ENCODE measurements at regions not wholly inside any gene's neighbourhood (a gene's known extent, or its start where the extent isn't known, plus 50 kb on each side); places are given as distances from the start of the nearest gene placed in this dataset.
A peak's percentile ranks its signal among the peaks of the same experiment; 100 is the strongest.

GRCh38 chr17:6334386-6334785, 100.5 kb downstream of the AIPL1 start:
- Mint-ChIP-seq H3K4me3 (no peak overlapping the region), H3K36me3 (no peaks in the 10 kb centered on the region)

GRCh38 chr17:6330936-6331335, 104.0 kb downstream of the AIPL1 start:
- CTCF ChIA-PET, result no interaction called here
- no peak for DNase-seq

More at GRCh38 chr17:6334386-6334785, 100.5 kb downstream of the AIPL1 start:
- Mint-ChIP-seq H3K27me3 (peaks cover 5 to 31% of the 10 kb centered on the region in 2 donors), H3K4me1 (no peaks in the 10 kb centered on the region), H3K27ac (no peak overlapping the region), H3K9me3 (no peaks in the 10 kb centered on the region)
- Histone ChIP-seq H3K36me3 (ENCODE audit: insufficient read depth, low read length) (no peaks in the 10 kb centered on the region), H3K27ac (ENCODE audit: low read depth, low read length) (no peak overlapping the region), H3K27me3 (ENCODE audit: insufficient read depth, low read length, poor library complexity, severe bottlenecking) (no peaks in the 10 kb centered on the region), H3K4me3 (ENCODE audit: low read length) (no peak overlapping the region), H3K9me3 (ENCODE audit: low read length) (no peaks in the 10 kb centered on the region), H3K4me1 (ENCODE audit: insufficient read depth, low read length) (no peaks in the 10 kb centered on the region)
- ChIA-PET POLR2A (no interaction called here), CTCF (no interaction called here)
- no peak for DNase-seq

GRCh38 chr17:6328279-6328678, 106.6 kb downstream of the AIPL1 start:
- DNase-seq, result no peak
- Mint-ChIP-seq H3K27ac (no peak overlapping the region), H3K9me3 (no peaks in the 10 kb centered on the region), H3K27me3 (peaks cover 13 to 58% of the 10 kb centered on the region in 2 donors), H3K4me1 (no peaks in the 10 kb centered on the region), H3K4me3 (no peak overlapping the region), H3K36me3 (no peaks in the 10 kb centered on the region)
- H3K27me3 ChIP-seq (ENCODE audit: insufficient read depth, low read length, poor library complexity, severe bottlenecking), result no peaks in the 10 kb centered on the region
- no peaks in the 10 kb centered on the region for H3K4me1 ChIP-seq (ENCODE audit: insufficient read depth, low read length)
- no peaks in the 10 kb centered on the region for H3K36me3 ChIP-seq (ENCODE audit: insufficient read depth, low read length)
- no peak overlapping the region for H3K4me3 ChIP-seq (ENCODE audit: low read length)
- no peak overlapping the region for H3K27ac ChIP-seq (ENCODE audit: low read depth, low read length)
- POLR2A ChIA-PET, result no interaction called here
- CTCF ChIA-PET, result no interaction called here
- H3K9me3 ChIP-seq (ENCODE audit: low read length), result no peaks in the 10 kb centered on the region

More at GRCh38 chr17:6330936-6331335, 104.0 kb downstream of the AIPL1 start:
- peak overlapping the region in 1 of 7 donors; percentile 48 for H3K4me3 Mint-ChIP-seq
- no peaks in the 10 kb centered on the region for H3K4me1 Mint-ChIP-seq
- H3K4me1 ChIP-seq (ENCODE audit: insufficient read depth, low read length), result no peaks in the 10 kb centered on the region
- H3K27ac ChIP-seq (ENCODE audit: low read depth, low read length), result no peak overlapping the region
- POLR2A ChIA-PET, result no interaction called here
- no peaks in the 10 kb centered on the region for H3K36me3 Mint-ChIP-seq
- H3K27ac Mint-ChIP-seq, result no peak overlapping the region
- H3K4me3 ChIP-seq (ENCODE audit: low read length), result no peak overlapping the region
- H3K27me3 Mint-ChIP-seq, result peaks cover 10 to 47% of the 10 kb centered on the region in 2 donors
- no peaks in the 10 kb centered on the region for H3K9me3 Mint-ChIP-seq
- H3K36me3 ChIP-seq (ENCODE audit: insufficient read depth, low read length), result no peaks in the 10 kb centered on the region
- no peaks in the 10 kb centered on the region for H3K27me3 ChIP-seq (ENCODE audit: insufficient read depth, low read length, poor library complexity, severe bottlenecking)
- no peaks in the 10 kb centered on the region for H3K9me3 ChIP-seq (ENCODE audit: low read length)

GRCh38 chr17:6327007-6327406, 107.9 kb downstream of the AIPL1 start:
- CTCF ChIA-PET, result no interaction called here
- H3K9me3 ChIP-seq (ENCODE audit: low read length), result no peaks in the 10 kb centered on the region
- Mint-ChIP-seq H3K4me3 (peak overlapping the region in 1 of 7 donors; percentile 44), H3K4me1 (no peaks in the 10 kb centered on the region), H3K9me3 (no peaks in the 10 kb centered on the region), H3K36me3 (no peaks in the 10 kb centered on the region), H3K27me3 (peaks cover 13 to 62% of the 10 kb centered on the region in 2 donors), H3K27ac (no peak overlapping the region)
- DNase-seq, result no peak
- no peak overlapping the region for H3K4me3 ChIP-seq (ENCODE audit: low read length)
- H3K27me3 ChIP-seq (ENCODE audit: insufficient read depth, low read length, poor library complexity, severe bottlenecking), result no peaks in the 10 kb centered on the region
- H3K36me3 ChIP-seq (ENCODE audit: insufficient read depth, low read length), result no peaks in the 10 kb centered on the region
- H3K27ac ChIP-seq (ENCODE audit: low read depth, low read length), result no peak overlapping the region
- POLR2A ChIA-PET, result no interaction called here
- H3K4me1 ChIP-seq (ENCODE audit: insufficient read depth, low read length), result no peaks in the 10 kb centered on the region

GRCh38 chr17:6326483-6326882, 108.4 kb downstream of the AIPL1 start:
- peaks cover 13 to 58% of the 10 kb centered on the region in 2 donors for H3K27me3 Mint-ChIP-seq

GRCh38 chr17:6325741-6326140, 109.2 kb downstream of the AIPL1 start:
- H3K27me3 Mint-ChIP-seq, result peaks cover 13 to 60% of the 10 kb centered on the region in 2 donors
- H3K4me1 Mint-ChIP-seq, result no peaks in the 10 kb centered on the region
- DNase-seq, result no peak
- no peak overlapping the region for H3K27ac Mint-ChIP-seq
- CTCF ChIA-PET, result no interaction called here
- Histone ChIP-seq H3K27me3 (ENCODE audit: insufficient read depth, low read length, poor library complexity, severe bottlenecking) (no peaks in the 10 kb centered on the region), H3K4me1 (ENCODE audit: insufficient read depth, low read length) (no peaks in the 10 kb centered on the region), H3K4me3 (ENCODE audit: low read length) (no peak overlapping the region), H3K36me3 (ENCODE audit: insufficient read depth, low read length) (no peaks in the 10 kb centered on the region), H3K9me3 (ENCODE audit: low read length) (no peaks in the 10 kb centered on the region), H3K27ac (ENCODE audit: low read depth, low read length) (no peak overlapping the region)
- no peak overlapping the region for H3K4me3 Mint-ChIP-seq
- H3K9me3 Mint-ChIP-seq, result no peaks in the 10 kb centered on the region
- no peaks in the 10 kb centered on the region for H3K36me3 Mint-ChIP-seq
- POLR2A ChIA-PET, result no interaction called here

More at GRCh38 chr17:6326483-6326882, 108.4 kb downstream of the AIPL1 start:
- no peaks in the 10 kb centered on the region for H3K36me3 ChIP-seq (ENCODE audit: insufficient read depth, low read length)
- H3K27me3 ChIP-seq (ENCODE audit: insufficient read depth, low read length, poor library complexity, severe bottlenecking), result no peaks in the 10 kb centered on the region
- H3K4me1 Mint-ChIP-seq, result no peaks in the 10 kb centered on the region
- ChIA-PET CTCF (no interaction called here), POLR2A (no interaction called here)
- no peaks in the 10 kb centered on the region for H3K4me1 ChIP-seq (ENCODE audit: insufficient read depth, low read length)
- DNase-seq, result no peak
- no peak overlapping the region for H3K27ac ChIP-seq (ENCODE audit: low read depth, low read length)
- no peak overlapping the region for H3K27ac Mint-ChIP-seq
- H3K36me3 Mint-ChIP-seq, result no peaks in the 10 kb centered on the region
- no peaks in the 10 kb centered on the region for H3K9me3 Mint-ChIP-seq
- no peak overlapping the region for H3K4me3 ChIP-seq (ENCODE audit: low read length)
- H3K4me3 Mint-ChIP-seq, result no peak overlapping the region
- no peaks in the 10 kb centered on the region for H3K9me3 ChIP-seq (ENCODE audit: low read length)

- no peaks in the 10 kb centered on the region for H3K4me1 ChIP-seq (ENCODE audit: insufficient read depth, low read length)
- H3K9me3 Mint-ChIP-seq, result no peaks in the 10 kb centered on the region
- no peak overlapping the region for H3K27ac ChIP-seq (ENCODE audit: low read depth, low read length)
- ChIA-PET CTCF (no interaction called here), POLR2A (no interaction called here)
- peaks cover 11 to 55% of the 10 kb centered on the region in 2 donors for H3K27me3 Mint-ChIP-seq
- no peaks in the 10 kb centered on the region for H3K36me3 ChIP-seq (ENCODE audit: insufficient read depth, low read length)
- no peak overlapping the region for H3K4me3 ChIP-seq (ENCODE audit: low read length)
- H3K36me3 Mint-ChIP-seq, result no peaks in the 10 kb centered on the region
- H3K27me3 ChIP-seq (ENCODE audit: insufficient read depth, low read length, poor library complexity, severe bottlenecking), result no peaks in the 10 kb centered on the region
- H3K9me3 ChIP-seq (ENCODE audit: low read length), result no peaks in the 10 kb centered on the region
- DNase-seq, result no peak
- no peak overlapping the region for H3K4me3 Mint-ChIP-seq
- H3K27ac Mint-ChIP-seq, result peak overlapping the region in 1 of 8 donors; percentile 65
- no peaks in the 10 kb centered on the region for H3K4me1 Mint-ChIP-seq
Measured at GRCh38 chr17:6325051-6325450, 109.9 kb downstream of the AIPL1 start.

- H3K9me3 ChIP-seq (ENCODE audit: low read length), result no peaks in the 10 kb centered on the region
- Mint-ChIP-seq H3K4me3 (no peak overlapping the region), H3K27me3 (peaks cover 8 to 56% of the 10 kb centered on the region in 2 donors), H3K27ac (no peak overlapping the region), H3K9me3 (no peaks in the 10 kb centered on the region), H3K4me1 (no peaks in the 10 kb centered on the region), H3K36me3 (no peaks in the 10 kb centered on the region)
- no peaks in the 10 kb centered on the region for H3K27me3 ChIP-seq (ENCODE audit: insufficient read depth, low read length, poor library complexity, severe bottlenecking)
- CTCF ChIA-PET, result no interaction called here
- no peaks in the 10 kb centered on the region for H3K36me3 ChIP-seq (ENCODE audit: insufficient read depth, low read length)
- POLR2A ChIA-PET, result no interaction called here
- no peaks in the 10 kb centered on the region for H3K4me1 ChIP-seq (ENCODE audit: insufficient read depth, low read length)
- no peak for DNase-seq
- H3K4me3 ChIP-seq (ENCODE audit: low read length), result no peak overlapping the region
- H3K27ac ChIP-seq (ENCODE audit: low read depth, low read length), result no peak overlapping the region
Measured at GRCh38 chr17:6323626-6324356, 111.1 kb downstream of the AIPL1 start.

Measured in CD8-positive, alpha-beta memory T cell (primary cell).